AG20443 (cell line): ENCODE measurements at regions not wholly inside any gene's neighbourhood (a gene's known extent, or its start where the extent isn't known, plus 50 kb on each side); places are given as distances from the start of the nearest gene placed in this dataset.

Source experiments
- DNase-seq: peaks from one replicate; pipeline ENCODE4 v3.0.0; 2012; ENCODE audit warnings: low spot score, mixed read lengths

- DNase-seq, result no peak
Observed at GRCh38 chr10:49463605-49464004, 67.7 kb upstream of the DRGX start.

GRCh38 chr10:49458869-49459268, 63.0 kb upstream of the DRGX start:
- no peak for DNase-seq

GRCh38 chr10:49457686-49458085, 61.8 kb upstream of the DRGX start:
- DNase-seq, result no peak

GRCh38 chr10:49448924-49449323, 53.0 kb upstream of the DRGX start:
- no peak for DNase-seq

GRCh38 chr10:49446031-49446430, 50.1 kb upstream of the DRGX start:
- peak; percentile 25 for DNase-seq
